ENCODE measurements at regions not wholly inside any gene's neighbourhood (a gene's known extent, or its start where the extent isn't known, plus 50 kb on each side); places are given as distances from the start of the nearest gene placed in this dataset.

DNA sequence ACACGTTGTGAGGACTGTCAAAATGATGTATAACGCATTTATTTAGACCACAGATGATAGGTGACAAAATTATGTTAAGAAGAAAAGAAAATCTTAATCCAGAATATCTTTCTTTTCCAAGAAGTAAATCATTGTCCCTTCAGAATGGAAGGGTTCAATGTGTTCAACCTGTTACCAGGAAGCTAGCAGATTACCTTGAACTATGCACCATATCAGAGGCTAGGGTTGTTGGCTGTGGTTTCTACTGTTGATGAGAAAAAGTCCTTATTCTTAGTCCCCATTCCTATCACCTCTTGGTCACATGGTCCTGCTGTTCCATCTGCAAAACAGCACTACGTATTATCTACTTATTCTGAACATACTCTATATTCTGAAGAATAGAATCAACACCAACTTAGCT lies 339.5 kb upstream of the CADM1 start:
- DNase-seq (ENCODE audit: extremely low spot score): no peak
- ChIA-PET CTCF (no interaction called here), POLR2A (no interaction called here)
- TF ChIP-seq, protein P1, sequence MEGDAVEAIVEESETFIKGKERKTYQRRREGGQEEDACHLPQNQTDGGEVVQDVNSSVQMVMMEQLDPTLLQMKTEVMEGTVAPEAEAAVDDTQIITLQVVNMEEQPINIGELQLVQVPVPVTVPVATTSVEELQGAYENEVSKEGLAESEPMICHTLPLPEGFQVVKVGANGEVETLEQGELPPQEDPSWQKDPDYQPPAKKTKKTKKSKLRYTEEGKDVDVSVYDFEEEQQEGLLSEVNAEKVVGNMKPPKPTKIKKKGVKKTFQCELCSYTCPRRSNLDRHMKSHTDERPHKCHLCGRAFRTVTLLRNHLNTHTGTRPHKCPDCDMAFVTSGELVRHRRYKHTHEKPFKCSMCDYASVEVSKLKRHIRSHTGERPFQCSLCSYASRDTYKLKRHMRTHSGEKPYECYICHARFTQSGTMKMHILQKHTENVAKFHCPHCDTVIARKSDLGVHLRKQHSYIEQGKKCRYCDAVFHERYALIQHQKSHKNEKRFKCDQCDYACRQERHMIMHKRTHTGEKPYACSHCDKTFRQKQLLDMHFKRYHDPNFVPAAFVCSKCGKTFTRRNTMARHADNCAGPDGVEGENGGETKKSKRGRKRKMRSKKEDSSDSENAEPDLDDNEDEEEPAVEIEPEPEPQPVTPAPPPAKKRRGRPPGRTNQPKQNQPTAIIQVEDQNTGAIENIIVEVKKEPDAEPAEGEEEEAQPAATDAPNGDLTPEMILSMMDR (IDR thresholded peaks at IDR 0.05; ENCODE audit: control extremely low read depth, extremely low read depth, low read depth, missing control alignments): no peak

DNA sequence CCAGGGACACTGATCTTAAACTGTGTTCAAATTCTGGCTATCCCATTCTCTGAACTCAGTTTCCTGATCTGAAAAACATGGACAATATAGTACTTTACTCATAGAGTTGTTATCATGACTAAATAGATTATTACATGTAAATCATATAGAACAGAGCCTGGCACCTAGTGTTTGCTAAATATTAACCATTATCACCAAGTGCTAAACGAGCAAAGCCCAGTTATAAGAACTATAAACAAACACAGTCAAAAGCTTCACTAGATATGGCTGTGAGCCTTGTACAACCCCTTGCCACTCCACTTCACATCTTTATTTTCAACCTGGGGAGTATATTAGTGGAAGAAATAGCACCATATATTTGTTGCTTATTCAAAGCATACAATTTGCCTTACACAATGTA lies 338.9 kb upstream of the CADM1 start:
- TF ChIP-seq, protein P1 (IDR thresholded peaks at IDR 0.05; ENCODE audit: control extremely low read depth, extremely low read depth, low read depth, missing control alignments): no peak
- CTCF ChIA-PET: no interaction called here
- POLR2A ChIA-PET: no interaction called here
- no peak for DNase-seq (ENCODE audit: extremely low spot score)

DNA sequence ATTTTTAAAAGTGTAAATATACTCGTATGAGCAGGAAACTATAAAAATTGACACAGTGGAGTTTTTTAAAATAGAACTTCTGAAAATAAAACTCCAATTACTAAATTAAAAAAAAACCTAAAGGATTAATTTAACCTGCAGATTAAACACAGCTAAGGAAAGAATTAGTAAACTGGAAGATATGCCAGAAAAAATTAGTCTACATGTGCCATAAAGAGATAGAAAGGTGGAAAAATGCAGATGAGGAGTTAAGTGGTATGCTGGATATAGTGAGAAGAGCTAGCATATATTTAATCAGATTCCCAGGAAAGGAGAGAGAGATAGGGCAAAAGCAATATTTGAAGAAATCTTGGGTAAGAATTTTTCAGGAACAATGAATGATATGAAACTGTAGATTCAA lies 315.8 kb upstream of the CADM1 start:
- ChIA-PET CTCF (interaction anchor here (1.2 kb wide), 1 partner anchor 14 kb away, joined by 3 read pairs; no protein-coding TSS in a partner anchor), POLR2A (no interaction called here)
- no peak for DNase-seq (ENCODE audit: extremely low spot score)
- TF ChIP-seq, protein P1 (IDR thresholded peaks at IDR 0.05; ENCODE audit: control extremely low read depth, extremely low read depth, low read depth, missing control alignments): no peak

DNA sequence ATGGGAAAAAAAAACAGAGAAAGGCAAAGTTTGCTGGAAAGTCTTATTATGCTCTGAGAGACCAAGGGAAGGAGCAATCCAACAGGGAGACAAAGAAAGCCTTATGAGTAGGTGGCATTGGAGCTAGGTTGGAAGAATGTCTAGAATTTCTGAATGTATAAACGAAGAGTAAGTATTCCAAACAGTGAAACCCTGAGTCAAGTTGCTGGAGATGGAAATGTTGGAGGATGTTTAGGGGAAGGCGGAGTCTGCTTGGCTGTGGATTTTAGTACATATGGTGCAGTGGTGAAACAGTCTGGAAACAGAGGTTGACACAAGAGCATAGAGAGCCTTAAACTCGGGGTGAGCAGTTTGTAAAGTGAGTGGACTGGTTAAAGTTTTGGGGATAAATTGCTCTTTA lies 314.8 kb upstream of the CADM1 start:
- DNase-seq (ENCODE audit: extremely low spot score): no peak
- ChIA-PET POLR2A (no interaction called here), CTCF (no interaction called here)

DNA sequence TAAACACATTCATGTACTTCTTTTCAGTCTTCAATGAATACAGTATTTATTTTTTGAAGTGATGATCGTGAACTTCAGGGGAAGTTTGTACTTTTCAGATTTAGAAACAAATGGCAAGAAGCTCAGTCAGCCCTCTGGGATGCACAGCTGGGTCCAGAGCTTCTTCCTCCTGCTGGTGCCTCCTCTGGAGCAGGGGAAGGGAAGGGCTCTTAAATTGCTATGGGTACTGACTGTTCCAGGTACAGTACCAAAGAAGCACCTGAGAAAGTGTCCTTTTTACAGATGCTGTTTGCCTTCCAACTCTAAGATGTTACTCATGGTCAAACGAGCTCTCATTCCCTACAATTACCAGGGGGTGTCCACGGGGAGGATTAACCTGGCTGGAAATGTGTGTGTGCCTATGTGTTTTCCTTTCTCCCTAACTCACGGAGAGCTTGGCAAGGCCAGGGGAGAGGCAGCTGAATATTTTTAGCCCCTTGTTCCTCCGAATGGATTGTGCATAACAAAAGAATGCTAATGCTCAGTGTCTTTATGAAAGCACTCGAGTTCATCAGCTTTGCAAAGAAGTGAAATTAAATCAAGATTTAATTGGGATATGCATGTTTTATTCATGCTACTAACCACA lies 313.7 kb upstream of the CADM1 start:
- DNase-seq (ENCODE audit: extremely low spot score): no peak
- ChIA-PET CTCF (interaction anchor here (0.8 kb wide), 1 partner anchor 11 kb away, joined by 3 read pairs; no protein-coding TSS in a partner anchor), POLR2A (no interaction called here)
- TF ChIP-seq, protein P1 (IDR thresholded peaks at IDR 0.05; ENCODE audit: control extremely low read depth, extremely low read depth, low read depth, missing control alignments): no peak

More for the DNA sequence above, 314.8 kb upstream of the CADM1 start:
- TF ChIP-seq, protein P1 (IDR thresholded peaks at IDR 0.05; ENCODE audit: control extremely low read depth, extremely low read depth, low read depth, missing control alignments): no peak

DNA sequence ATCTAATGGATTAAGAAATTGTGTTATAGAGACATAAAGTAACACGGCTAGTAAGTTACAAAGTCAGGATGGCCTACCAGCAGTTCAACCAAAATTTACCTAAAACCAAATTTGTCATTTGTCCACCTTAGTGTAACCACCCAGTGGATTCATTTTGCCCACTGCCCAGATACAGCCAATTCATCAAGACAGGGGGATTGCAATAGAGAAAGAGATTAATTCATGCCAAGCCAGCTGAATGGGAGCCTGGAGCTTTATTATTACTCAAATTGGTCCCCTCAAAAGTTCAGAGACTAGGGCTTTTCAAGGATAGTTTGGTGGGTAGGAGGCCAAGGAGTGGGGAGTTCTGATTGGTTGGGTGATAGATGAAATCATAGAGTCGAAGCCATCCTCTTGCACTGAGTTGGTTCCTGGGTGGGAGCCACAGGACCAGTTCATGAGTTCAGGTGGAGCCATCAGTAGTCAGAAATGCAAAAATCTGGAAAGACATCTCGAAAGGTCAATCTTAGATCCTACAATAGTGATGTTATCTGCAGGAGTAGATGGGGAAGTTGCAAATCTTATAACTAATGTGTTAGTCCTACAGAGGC lies 304.2 kb upstream of the CADM1 start:
- ChIA-PET POLR2A (no interaction called here), CTCF (interaction anchor here (1.1 kb wide), 1 partner anchor 10 kb away, joined by 3 read pairs; no protein-coding TSS in a partner anchor)
- TF ChIP-seq, protein P1 (IDR thresholded peaks at IDR 0.05; ENCODE audit: control extremely low read depth, extremely low read depth, low read depth, missing control alignments): no peak
- DNase-seq (ENCODE audit: extremely low spot score): no peak

Measured in GM10248 (cell line).